CD14-positive monocyte (primary cell): ENCODE measurements at regions not wholly inside any gene's neighbourhood (a gene's known extent, or its start where the extent isn't known, plus 50 kb on each side); places are given as distances from the start of the nearest gene placed in this dataset.
"Not testable (repeated sequence)": the region's sequence is repeated elsewhere in the genome, so short reads cannot be mapped to it uniquely, and the experiment has no call there.

Source experiments
- DNase-seq, 3 donors: peaks; one replicate each; pipeline ENCODE4 v3.0.0-alpha.2; 2011 to 2022
- H2AFZ ChIP-seq: 2 replicates; pipeline ENCODE4 v1.6.0; 2012; ENCODE audit warnings: mild to moderate bottlenecking, low read depth, low read length, inconsistent platforms; ENCODE audit not compliant: insufficient read depth, poor library complexity, severe bottlenecking
- H3K27ac ChIP-seq, 2 donors: 1 replicate in 1 of 2; 2 replicates in 1 of 2; pipeline ENCODE4 v1.5.1; 2012 to 2013; ENCODE audit warnings: low read length in 2 of 2, control low read depth in 1 of 2, inconsistent platforms in 1 of 2, low read depth in 1 of 2, mild to moderate bottlenecking in 1 of 2
- H3K27me3 ChIP-seq, 2 donors: one replicate each; pipeline versions ENCODE4 v1.6.0 to v1.6.1; 2011 to 2013; ENCODE audit warnings: low read length in 2 of 2; ENCODE audit not compliant: control insufficient read depth in 2 of 2, insufficient read depth in 2 of 2
- H3K36me3 ChIP-seq, 2 donors: replicated peaks in 1 of 2; 1 replicate in 1 of 2; 2 replicates in 1 of 2; pipeline versions ENCODE4 v1.5.1 to v1.6.1; 2012 to 2013; ENCODE audit warnings: low read length in 2 of 2, control low read depth in 1 of 2, inconsistent platforms in 1 of 2, mild to moderate bottlenecking in 1 of 2; ENCODE audit not compliant: insufficient read depth in 2 of 2, control insufficient read depth in 1 of 2
- H3K4me1 ChIP-seq, 2 donors: 1 replicate in 1 of 2; 2 replicates in 1 of 2; pipeline versions ENCODE4 v1.5.1 to v1.6.1; 2012 to 2013; ENCODE audit warnings: low read length in 2 of 2, control low read depth in 1 of 2, inconsistent platforms in 1 of 2, mild to moderate bottlenecking in 1 of 2, moderate library complexity in 1 of 2; ENCODE audit not compliant: insufficient read depth in 2 of 2, control insufficient read depth in 1 of 2
- H3K4me2 ChIP-seq: replicated peaks from 2 replicates; pipeline ENCODE3; 2012; ENCODE audit warnings: low read length, moderate library complexity, mild to moderate bottlenecking; ENCODE audit not compliant: poor library complexity, severe bottlenecking; ENCODE audit errors: extremely low read depth
- H3K4me3 ChIP-seq, 3 experiments: fragments of 200-600 bp in 1 of 3; sonication (generic) in 1 of 3; replicated peaks in 1 of 3; 1 replicate in 2 of 3; 2 replicates in 1 of 3; pipeline ENCODE4 v1.5.1; 2011 to 2013; ENCODE audit warnings: low read length in 3 of 3, mild to moderate bottlenecking in 3 of 3, control low read depth in 2 of 3, low read depth in 2 of 3, inconsistent platforms in 1 of 3, moderate library complexity in 1 of 3
- H3K79me2 ChIP-seq: 2 replicates; pipeline ENCODE4 v1.6.0; 2012; ENCODE audit warnings: mild to moderate bottlenecking, control low read depth, inconsistent platforms, low read length, moderate library complexity; ENCODE audit not compliant: insufficient read depth
- H3K9ac ChIP-seq: 2 replicates; pipeline ENCODE4 v1.6.0; 2017; ENCODE audit warnings: low read length, mild to moderate bottlenecking; ENCODE audit not compliant: insufficient read depth, poor library complexity, severe bottlenecking
- H3K9me3 ChIP-seq, 2 donors: replicated peaks in 1 of 2; 1 replicate in 1 of 2; 2 replicates in 1 of 2; pipeline versions ENCODE4 v1.5.1 to v1.6.1; 2012 to 2013; ENCODE audit warnings: low read length in 2 of 2, control low read depth in 1 of 2; ENCODE audit not compliant: control insufficient read depth in 1 of 2, insufficient read depth in 1 of 2
- H4K20me1 ChIP-seq: 2 replicates; pipeline ENCODE4 v1.6.0; 2012; ENCODE audit warnings: mild to moderate bottlenecking, low read length, control low read depth, moderate library complexity; ENCODE audit not compliant: insufficient read depth
- H3K27ac Mint-ChIP-seq, 7 donors: one replicate each; pipeline ENCODE4 v1.8.0; 2020; ENCODE audit warnings: mild to moderate bottlenecking in 7 of 7, mixed read lengths in 7 of 7, moderate library complexity in 6 of 7, inconsistent platforms in 2 of 7
- H3K27me3 Mint-ChIP-seq, 3 donors: one replicate each; pipeline ENCODE4 v1.8.0; 2021 to 2022; ENCODE audit warnings: low read depth in 3 of 3, mild to moderate bottlenecking in 3 of 3, mixed read lengths in 3 of 3, moderate library complexity in 3 of 3, inconsistent platforms in 1 of 3
- H3K36me3 Mint-ChIP-seq, 2 donors: one replicate each; pipeline ENCODE4 v1.8.0; 2020; ENCODE audit warnings: mixed read lengths in 2 of 2, inconsistent platforms in 1 of 2, mild to moderate bottlenecking in 1 of 2
- H3K4me1 Mint-ChIP-seq: one replicate; pipeline ENCODE4 v1.8.0; 2020; ENCODE audit warnings: mild to moderate bottlenecking, mixed read lengths
- H3K4me3 Mint-ChIP-seq, 2 donors: one replicate each; pipeline ENCODE4 v1.8.0; 2020; ENCODE audit warnings: mild to moderate bottlenecking in 2 of 2, mixed read lengths in 2 of 2, moderate library complexity in 1 of 2
- H3K9me3 Mint-ChIP-seq, 7 donors: one replicate each; pipeline ENCODE4 v1.8.0; 2020 to 2022; ENCODE audit warnings: mixed read lengths in 7 of 7, mild to moderate bottlenecking in 6 of 7, moderate library complexity in 6 of 7, inconsistent platforms in 2 of 7
- CTCF ChIP-seq: fragments of 200-600 bp; IDR thresholded peaks from one replicate; pipeline ENCODE4 v1.8.0; 2022; ENCODE audit warnings: antibody characterized with exemption, mild to moderate bottlenecking
- WGBS: methylation state at CpG from one replicate; pipeline ENCODE4 v1.1.5; 2013; ENCODE audit warnings: missing lambda C conversion rate; ENCODE audit not compliant: insufficient coverage; 5-methylcytosine and 5-hydroxymethylcytosine counted together
- intact Hi-C, 2 donors: fragments of 100-400 bp; cut with micrococcal nuclease; formaldehyde crosslinking; loops; one replicate each; pipeline versions ENCODE4 v1.15.0 to v1.15.1; 2023

GRCh38 chr1:47599777-47600176 lies 161.9 kb downstream of the FOXD2 start:
- Histone ChIP-seq H3K27ac (no peak overlapping the region), H3K9ac (no peak overlapping the region), H3K36me3 (no peaks in the 10 kb centered on the region), H3K4me3 (no peak overlapping the region), H3K4me1 (no peaks in the 10 kb centered on the region), H3K27me3 (no peaks in the 10 kb centered on the region), H2AFZ (no peak overlapping the region), H4K20me1 (no peaks in the 10 kb centered on the region), H3K4me2 (no peak overlapping the region), H3K9me3 (peaks cover 10 to 21% of the 10 kb centered on the region in 2 donors), H3K79me2 (no peaks in the 10 kb centered on the region)
- Mint-ChIP-seq H3K36me3 (no peaks in the 10 kb centered on the region), H3K27me3 (peaks cover 4 to 8% (median 5%) of the 10 kb centered on the region in 3 donors), H3K4me3 (no peak overlapping the region), H3K4me1 (no peaks in the 10 kb centered on the region), H3K27ac (no peak overlapping the region), H3K9me3 (peaks cover 16 to 31% (median 24%) of the 10 kb centered on the region in 7 donors)
- intact Hi-C loops, result no loop called here
- TF ChIP-seq CTCF, result no peak
- WGBS, result no CpG with 5 or more reads among the region's 3 CpGs
- DNase-seq, result no peak

GRCh38 chr1:47602491-47602890 lies 164.6 kb downstream of the FOXD2 start:
- 92% methylated on average over 10 of the region's 11 CpGs for WGBS
- H3K4me2 ChIP-seq, H3K27ac ChIP-seq, H3K4me3 ChIP-seq, H3K4me1 ChIP-seq, intact Hi-C loops, H3K4me3 Mint-ChIP-seq, H3K36me3 Mint-ChIP-seq, H3K4me1 Mint-ChIP-seq, DNase-seq, H3K36me3 ChIP-seq, H3K27ac Mint-ChIP-seq, H4K20me1 ChIP-seq, H3K9ac ChIP-seq, H3K79me2 ChIP-seq, H3K27me3 ChIP-seq, H2AFZ ChIP-seq: not testable (repeated sequence)
- H3K9me3 Mint-ChIP-seq, result peaks cover 18 to 35% (median 28%) of the 10 kb centered on the region in 7 donors
- peaks cover 4 to 13% (median 6%) of the 10 kb centered on the region in 3 donors for H3K27me3 Mint-ChIP-seq
- peaks cover 10 to 21% of the 10 kb centered on the region in 2 donors for H3K9me3 ChIP-seq

GRCh38 chr1:47604869-47605268 lies 167.0 kb downstream of the FOXD2 start:
- Mint-ChIP-seq H3K27me3 (peaks cover 5 to 12% (median 8%) of the 10 kb centered on the region in 3 donors), H3K9me3 (peaks cover 23 to 37% (median 29%) of the 10 kb centered on the region in 7 donors)
- H3K27ac ChIP-seq, DNase-seq, H3K9ac ChIP-seq, H3K36me3 Mint-ChIP-seq, H2AFZ ChIP-seq, H3K4me3 Mint-ChIP-seq, H3K4me3 ChIP-seq, H3K4me2 ChIP-seq, H3K36me3 ChIP-seq, H3K4me1 ChIP-seq, intact Hi-C loops, H3K4me1 Mint-ChIP-seq, H4K20me1 ChIP-seq, H3K27ac Mint-ChIP-seq, H3K27me3 ChIP-seq, H3K79me2 ChIP-seq: not testable (repeated sequence)
- peaks cover 16 to 17% of the 10 kb centered on the region in 2 donors for H3K9me3 ChIP-seq
- WGBS, result no CpG with 5 or more reads among the region's 1 CpG
